HCEC 1CT (cell line): ENCODE measurements at regions not wholly inside any gene's neighbourhood (a gene's known extent, or its start where the extent isn't known, plus 50 kb on each side); places are given as distances from the start of the nearest gene placed in this dataset.
"Not testable (repeated sequence)": the region's sequence is repeated elsewhere in the genome, so short reads cannot be mapped to it uniquely, and the experiment has no call there.

Experiments used
- DNase-seq: peaks from one replicate; pipeline ENCODE4 v3.0.0-alpha.2; 2017

GRCh38 chr4:37771771-37772170 lies 54.7 kb upstream of the PGM2 start:
- DNase-seq: no peak

- no peak for DNase-seq
Observed at GRCh38 chr4:37770016-37770415, 56.5 kb upstream of the PGM2 start.

GRCh38 chr4:37769391-37769989 lies 57.0 kb upstream of the PGM2 start:
- no peak for DNase-seq

GRCh38 chr4:37767546-37767945 lies 58.9 kb upstream of the PGM2 start:
- DNase-seq: no peak

- DNase-seq: no peak
Observed at GRCh38 chr4:37767019-37767418, 59.5 kb upstream of the PGM2 start.

GRCh38 chr4:37765741-37766140 lies 60.7 kb upstream of the PGM2 start:
- no peak for DNase-seq

- DNase-seq: no peak
Observed at GRCh38 chr4:37763831-37764230, 62.7 kb upstream of the PGM2 start.

- no peak for DNase-seq
Observed at GRCh38 chr4:37762991-37763368, 63.5 kb upstream of the PGM2 start.

GRCh38 chr4:37762294-37762990 lies 64.0 kb upstream of the PGM2 start:
- DNase-seq: peak; percentile 25

GRCh38 chr4:37760840-37761239 lies 65.6 kb upstream of the PGM2 start:
- no peak for DNase-seq

GRCh38 chr4:37759833-37760232 lies 66.7 kb upstream of the PGM2 start:
- DNase-seq: no peak

- peak; percentile 58 for DNase-seq
Observed at GRCh38 chr4:37758226-37758625, 68.3 kb upstream of the PGM2 start.

- no peak for DNase-seq
Observed at GRCh38 chr4:37757761-37758160, 68.7 kb upstream of the PGM2 start.

GRCh38 chr4:37757121-37757520 lies 69.4 kb upstream of the PGM2 start:
- no peak for DNase-seq

- DNase-seq: no peak
Observed at GRCh38 chr4:37754410-37755185, 68.4 kb upstream of the RELL1 start.

- DNase-seq: no peak
Observed at GRCh38 chr4:37749398-37749988, 63.3 kb upstream of the RELL1 start.

- no peak for DNase-seq
Observed at GRCh38 chr4:37748485-37748884, 62.3 kb upstream of the RELL1 start.

GRCh38 chr4:37747772-37748330 lies 61.7 kb upstream of the RELL1 start:
- DNase-seq: no peak

GRCh38 chr4:37746852-37747251 lies 60.7 kb upstream of the RELL1 start:
- not testable (repeated sequence) for DNase-seq

GRCh38 chr4:37745946-37746345 lies 59.8 kb upstream of the RELL1 start:
- no peak for DNase-seq

GRCh38 chr4:37742149-37742548 lies 56.0 kb upstream of the RELL1 start:
- peak; percentile 11 for DNase-seq

- DNase-seq: no peak
Observed at GRCh38 chr4:37741564-37741963, 55.4 kb upstream of the RELL1 start.

- DNase-seq: no peak
Observed at GRCh38 chr4:37740546-37740945, 54.4 kb upstream of the RELL1 start.
